HG03521 (cell line): ENCODE measurements at regions not wholly inside any gene's neighbourhood (a gene's known extent, or its start where the extent isn't known, plus 50 kb on each side); places are given as distances from the start of the nearest gene placed in this dataset.

ENCODE experiments used
- ATAC-seq: cut with Tn5 transposase; IDR thresholded peaks from one replicate; pipeline ENCODE4 v1.9.1; 2021; ENCODE audit warnings: mild to moderate bottlenecking, moderate library complexity; ENCODE audit not compliant: unreplicated experiment

GRCh38 chr1:114232691-114233090 is 79.0 kb upstream of the SYT6 start:
- no peak for ATAC-seq

GRCh38 chr1:114231301-114231700 is 77.6 kb upstream of the SYT6 start:
- ATAC-seq = no peak

- no peak for ATAC-seq
Measured at GRCh38 chr1:114229368-114229767, 75.7 kb upstream of the SYT6 start.

GRCh38 chr1:114227059-114227458 is 73.4 kb upstream of the SYT6 start:
- no peak for ATAC-seq

GRCh38 chr1:114224196-114224907 is 70.7 kb upstream of the SYT6 start:
- no peak for ATAC-seq

GRCh38 chr1:114222920-114223319 is 69.3 kb upstream of the SYT6 start:
- no peak for ATAC-seq

GRCh38 chr1:114219172-114219868 is 65.7 kb upstream of the SYT6 start:
- no peak for ATAC-seq

GRCh38 chr1:114218361-114219171 is 64.9 kb upstream of the SYT6 start:
- no peak for ATAC-seq

- no peak for ATAC-seq
Measured at GRCh38 chr1:114216431-114217173, 62.9 kb upstream of the SYT6 start.

- no peak for ATAC-seq
Measured at GRCh38 chr1:114215436-114215835, 61.8 kb upstream of the SYT6 start.

- no peak for ATAC-seq
Measured at GRCh38 chr1:114214016-114214415, 60.3 kb upstream of the SYT6 start.

GRCh38 chr1:114209971-114210370 is 56.3 kb upstream of the SYT6 start:
- no peak for ATAC-seq

- ATAC-seq = no peak
Measured at GRCh38 chr1:114208714-114209113, 55.0 kb upstream of the SYT6 start.

GRCh38 chr1:114208106-114208505 is 54.4 kb upstream of the SYT6 start:
- no peak for ATAC-seq

- no peak for ATAC-seq
Measured at GRCh38 chr1:114207635-114208034, 54.0 kb upstream of the SYT6 start.

GRCh38 chr1:114206392-114206791 is 52.7 kb upstream of the SYT6 start:
- no peak for ATAC-seq

- ATAC-seq = no peak
Measured at GRCh38 chr1:114203595-114204128, 50.0 kb upstream of the SYT6 start.
